HepG2 (cell line): ENCODE measurements at regions not wholly inside any gene's neighbourhood (a gene's known extent, or its start where the extent isn't known, plus 50 kb on each side); places are given as distances from the start of the nearest gene placed in this dataset.
A peak's percentile ranks its signal among the peaks of the same experiment; 100 is the strongest.

Experiments
- GATAD2A ChIP-seq: IDR thresholded peaks from 2 replicates; pipeline ENCODE4 v1.6.1; 2016
- HMG20A ChIP-seq: IDR thresholded peaks from 2 replicates; pipeline ENCODE4 v1.6.1; 2016; ENCODE audit warnings: borderline replicate concordance
- MED8 ChIP-seq: sonication (generic); formaldehyde crosslinking; IDR thresholded peaks from 2 replicates; pipeline ENCODE4 v1.8.1; 2023; ENCODE audit warnings: mild to moderate bottlenecking, missing genetic modification reagents; ENCODE audit not compliant: insufficient replicate concordance
- NCOA2 ChIP-seq: sonication (generic); formaldehyde crosslinking; IDR thresholded peaks from 2 replicates; pipeline ENCODE4 v1.8.0; 2022; ENCODE audit warnings: inconsistent platforms
- NFE2L1 ChIP-seq: sonication (generic); formaldehyde crosslinking; IDR thresholded peaks from 2 replicates; pipeline ENCODE4 v1.4.0; 2020; ENCODE audit warnings: missing genetic modification reagents, mild to moderate bottlenecking, borderline replicate concordance
- SMAD3 ChIP-seq: sonication (generic); formaldehyde crosslinking; IDR thresholded peaks from 2 replicates; pipeline ENCODE4 v1.4.0; 2020; ENCODE audit warnings: missing genetic modification reagents
- TBX3 ChIP-seq: fragments of 450-650 bp; IDR thresholded peaks from 2 replicates; pipeline ENCODE4 v1.6.1; 2017; ENCODE audit warnings: antibody characterized with exemption, mild to moderate bottlenecking, inconsistent platforms, borderline replicate concordance
- YEATS2 ChIP-seq: sonication (generic); formaldehyde crosslinking; IDR thresholded peaks from 2 replicates; pipeline ENCODE4 v1.4.0; 2020; ENCODE audit warnings: missing genetic modification reagents, borderline replicate concordance
- ZNF772 ChIP-seq: sonication (generic); formaldehyde crosslinking; IDR thresholded peaks from 2 replicates; pipeline ENCODE4 v1.5.0; 2020; ENCODE audit warnings: mild to moderate bottlenecking, missing genetic modification reagents
- TF ChIP-seq, protein P1 (sequence below): sonication (generic); formaldehyde crosslinking; conservative IDR thresholded peaks from 2 replicates; pipeline ENCODE4 v1.5.0; 2020; ENCODE audit warnings: missing genetic modification reagents
- TF ChIP-seq, protein P2 (sequence below): sonication (generic); formaldehyde crosslinking; IDR thresholded peaks from 2 replicates; pipeline ENCODE4 v1.5.1; 2020; ENCODE audit warnings: mild to moderate bottlenecking, missing genetic modification reagents
- TF ChIP-seq, protein P3 (sequence below): sonication (generic); formaldehyde crosslinking; IDR thresholded peaks from 2 replicates; pipeline ENCODE4 v1.5.1; 2020; ENCODE audit warnings: mild to moderate bottlenecking, moderate library complexity, missing genetic modification reagents
- TF ChIP-seq, protein P4 (sequence below): sonication (generic); formaldehyde crosslinking; IDR thresholded peaks from 2 replicates; pipeline ENCODE4 v1.4.0; 2020; ENCODE audit warnings: low read depth, missing genetic modification reagents
- TF ChIP-seq, protein P5 (sequence below): sonication (generic); formaldehyde crosslinking; IDR thresholded peaks from 2 replicates; pipeline ENCODE4 v1.5.1; 2020; ENCODE audit warnings: missing genetic modification reagents, mild to moderate bottlenecking, borderline replicate concordance
- TF ChIP-seq, protein P6 (sequence below): IDR thresholded peaks from 2 replicates; pipeline ENCODE4 v1.4.0; 2020; ENCODE audit warnings: mild to moderate bottlenecking, missing genetic modification reagents

DNA sequence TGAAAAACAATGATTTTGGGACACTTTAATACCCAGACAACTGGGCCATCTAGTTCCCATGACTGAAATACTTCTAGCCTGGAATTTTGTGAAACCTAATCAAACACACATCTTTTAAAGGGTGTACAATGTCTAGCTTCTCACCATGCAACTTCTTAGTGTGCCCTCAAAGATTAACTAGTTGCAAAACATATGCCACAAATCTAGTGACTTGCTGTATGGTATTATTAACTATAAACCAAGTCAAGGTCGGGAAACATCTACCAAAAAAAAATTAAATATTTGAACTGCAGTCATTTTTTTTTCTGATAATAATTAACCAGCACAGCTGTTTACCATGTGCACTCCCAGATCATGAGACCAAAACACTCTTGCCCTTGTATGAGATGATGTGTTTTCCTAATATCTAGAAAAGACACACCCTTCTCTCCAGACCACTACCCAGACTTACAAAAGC, 171.8 kb upstream of the FOXN3 start (continued):
- TF ChIP-seq, protein P1, sequence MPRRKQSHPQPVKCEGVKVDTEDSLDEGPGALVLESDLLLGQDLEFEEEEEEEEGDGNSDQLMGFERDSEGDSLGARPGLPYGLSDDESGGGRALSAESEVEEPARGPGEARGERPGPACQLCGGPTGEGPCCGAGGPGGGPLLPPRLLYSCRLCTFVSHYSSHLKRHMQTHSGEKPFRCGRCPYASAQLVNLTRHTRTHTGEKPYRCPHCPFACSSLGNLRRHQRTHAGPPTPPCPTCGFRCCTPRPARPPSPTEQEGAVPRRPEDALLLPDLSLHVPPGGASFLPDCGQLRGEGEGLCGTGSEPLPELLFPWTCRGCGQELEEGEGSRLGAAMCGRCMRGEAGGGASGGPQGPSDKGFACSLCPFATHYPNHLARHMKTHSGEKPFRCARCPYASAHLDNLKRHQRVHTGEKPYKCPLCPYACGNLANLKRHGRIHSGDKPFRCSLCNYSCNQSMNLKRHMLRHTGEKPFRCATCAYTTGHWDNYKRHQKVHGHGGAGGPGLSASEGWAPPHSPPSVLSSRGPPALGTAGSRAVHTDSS, result no peak
- TF ChIP-seq, protein P2, sequence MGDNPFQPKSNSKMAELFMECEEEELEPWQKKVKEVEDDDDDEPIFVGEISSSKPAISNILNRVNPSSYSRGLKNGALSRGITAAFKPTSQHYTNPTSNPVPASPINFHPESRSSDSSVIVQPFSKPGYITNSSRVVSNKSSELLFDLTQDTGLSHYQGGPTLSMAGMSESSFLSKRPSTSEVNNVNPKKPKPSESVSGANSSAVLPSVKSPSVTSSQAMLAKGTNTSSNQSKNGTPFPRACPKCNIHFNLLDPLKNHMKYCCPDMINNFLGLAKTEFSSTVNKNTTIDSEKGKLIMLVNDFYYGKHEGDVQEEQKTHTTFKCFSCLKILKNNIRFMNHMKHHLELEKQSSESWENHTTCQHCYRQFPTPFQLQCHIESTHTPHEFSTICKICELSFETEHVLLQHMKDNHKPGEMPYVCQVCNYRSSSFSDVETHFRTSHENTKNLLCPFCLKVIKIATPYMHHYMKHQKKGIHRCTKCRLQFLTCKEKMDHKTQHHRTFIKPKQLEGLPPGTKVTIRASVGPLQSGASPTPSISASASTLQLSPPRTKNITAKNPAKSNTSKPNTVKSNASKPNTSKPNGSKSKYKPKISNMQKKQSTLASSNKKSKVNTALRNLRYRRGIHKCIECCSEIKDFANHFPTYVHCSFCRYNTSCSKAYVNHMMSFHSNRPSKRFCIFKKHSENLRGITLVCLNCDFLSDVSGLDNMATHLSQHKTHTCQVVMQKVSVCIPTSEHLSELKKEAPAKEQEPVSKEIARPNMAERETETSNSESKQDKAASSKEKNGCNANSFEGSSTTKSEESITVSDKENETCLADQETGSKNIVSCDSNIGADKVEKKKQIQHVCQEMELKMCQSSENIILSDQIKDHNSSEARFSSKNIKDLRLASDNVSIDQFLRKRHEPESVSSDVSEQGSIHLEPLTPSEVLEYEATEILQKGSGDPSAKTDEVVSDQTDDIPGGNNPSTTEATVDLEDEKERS (CRISPR knock-in tag), result 0 out of 2 replicates have a peak, but pooled peaks have one; percentile 37
- TF ChIP-seq NFE2L1 (CRISPR knock-in tag), result no peak
- TF ChIP-seq, protein P3, sequence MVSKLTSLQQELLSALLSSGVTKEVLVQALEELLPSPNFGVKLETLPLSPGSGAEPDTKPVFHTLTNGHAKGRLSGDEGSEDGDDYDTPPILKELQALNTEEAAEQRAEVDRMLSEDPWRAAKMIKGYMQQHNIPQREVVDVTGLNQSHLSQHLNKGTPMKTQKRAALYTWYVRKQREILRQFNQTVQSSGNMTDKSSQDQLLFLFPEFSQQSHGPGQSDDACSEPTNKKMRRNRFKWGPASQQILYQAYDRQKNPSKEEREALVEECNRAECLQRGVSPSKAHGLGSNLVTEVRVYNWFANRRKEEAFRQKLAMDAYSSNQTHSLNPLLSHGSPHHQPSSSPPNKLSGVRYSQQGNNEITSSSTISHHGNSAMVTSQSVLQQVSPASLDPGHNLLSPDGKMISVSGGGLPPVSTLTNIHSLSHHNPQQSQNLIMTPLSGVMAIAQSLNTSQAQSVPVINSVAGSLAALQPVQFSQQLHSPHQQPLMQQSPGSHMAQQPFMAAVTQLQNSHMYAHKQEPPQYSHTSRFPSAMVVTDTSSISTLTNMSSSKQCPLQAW, result peak; percentile 37; the same call in 1 of the 2 replicates
- peak; percentile 82 for TF ChIP-seq NCOA2 (CRISPR knock-in tag)
- TF ChIP-seq, protein P4, sequence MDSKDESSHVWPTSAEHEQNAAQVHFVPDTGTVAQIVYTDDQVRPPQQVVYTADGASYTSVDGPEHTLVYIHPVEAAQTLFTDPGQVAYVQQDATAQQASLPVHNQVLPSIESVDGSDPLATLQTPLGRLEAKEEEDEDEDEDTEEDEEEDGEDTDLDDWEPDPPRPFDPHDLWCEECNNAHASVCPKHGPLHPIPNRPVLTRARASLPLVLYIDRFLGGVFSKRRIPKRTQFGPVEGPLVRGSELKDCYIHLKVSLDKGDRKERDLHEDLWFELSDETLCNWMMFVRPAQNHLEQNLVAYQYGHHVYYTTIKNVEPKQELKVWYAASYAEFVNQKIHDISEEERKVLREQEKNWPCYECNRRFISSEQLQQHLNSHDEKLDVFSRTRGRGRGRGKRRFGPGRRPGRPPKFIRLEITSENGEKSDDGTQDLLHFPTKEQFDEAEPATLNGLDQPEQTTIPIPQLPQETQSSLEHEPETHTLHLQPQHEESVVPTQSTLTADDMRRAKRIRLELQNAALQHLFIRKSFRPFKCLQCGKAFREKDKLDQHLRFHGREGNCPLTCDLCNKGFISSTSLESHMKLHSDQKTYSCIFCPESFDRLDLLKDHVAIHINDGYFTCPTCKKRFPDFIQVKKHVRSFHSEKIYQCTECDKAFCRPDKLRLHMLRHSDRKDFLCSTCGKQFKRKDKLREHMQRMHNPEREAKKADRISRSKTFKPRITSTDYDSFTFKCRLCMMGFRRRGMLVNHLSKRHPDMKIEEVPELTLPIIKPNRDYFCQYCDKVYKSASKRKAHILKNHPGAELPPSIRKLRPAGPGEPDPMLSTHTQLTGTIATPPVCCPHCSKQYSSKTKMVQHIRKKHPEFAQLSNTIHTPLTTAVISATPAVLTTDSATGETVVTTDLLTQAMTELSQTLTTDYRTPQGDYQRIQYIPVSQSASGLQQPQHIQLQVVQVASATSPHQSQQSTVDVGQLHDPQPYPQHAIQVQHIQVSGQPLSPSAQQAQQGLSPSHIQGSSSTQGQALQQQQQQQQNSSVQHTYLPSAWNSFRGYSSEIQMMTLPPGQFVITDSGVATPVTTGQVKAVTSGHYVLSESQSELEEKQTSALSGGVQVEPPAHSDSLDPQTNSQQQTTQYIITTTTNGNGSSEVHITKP (CRISPR knock-in tag), result no peak
- TF ChIP-seq, protein P5, sequence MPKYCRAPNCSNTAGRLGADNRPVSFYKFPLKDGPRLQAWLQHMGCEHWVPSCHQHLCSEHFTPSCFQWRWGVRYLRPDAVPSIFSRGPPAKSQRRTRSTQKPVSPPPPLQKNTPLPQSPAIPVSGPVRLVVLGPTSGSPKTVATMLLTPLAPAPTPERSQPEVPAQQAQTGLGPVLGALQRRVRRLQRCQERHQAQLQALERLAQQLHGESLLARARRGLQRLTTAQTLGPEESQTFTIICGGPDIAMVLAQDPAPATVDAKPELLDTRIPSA, result no peak
- peak; percentile 87 for TF ChIP-seq GATAD2A (CRISPR knock-in tag)
- TF ChIP-seq MED8 (CRISPR knock-in tag), result no peak
- peak; percentile 17; the same call in 1 of the 2 replicates for TF ChIP-seq YEATS2 (CRISPR knock-in tag)
- no peak for TF ChIP-seq ZNF772 (CRISPR knock-in tag)
- TF ChIP-seq HMG20A (CRISPR knock-in tag), result peak; percentile 54; the same call in 1 of the 2 replicates
- TF ChIP-seq, protein P6, sequence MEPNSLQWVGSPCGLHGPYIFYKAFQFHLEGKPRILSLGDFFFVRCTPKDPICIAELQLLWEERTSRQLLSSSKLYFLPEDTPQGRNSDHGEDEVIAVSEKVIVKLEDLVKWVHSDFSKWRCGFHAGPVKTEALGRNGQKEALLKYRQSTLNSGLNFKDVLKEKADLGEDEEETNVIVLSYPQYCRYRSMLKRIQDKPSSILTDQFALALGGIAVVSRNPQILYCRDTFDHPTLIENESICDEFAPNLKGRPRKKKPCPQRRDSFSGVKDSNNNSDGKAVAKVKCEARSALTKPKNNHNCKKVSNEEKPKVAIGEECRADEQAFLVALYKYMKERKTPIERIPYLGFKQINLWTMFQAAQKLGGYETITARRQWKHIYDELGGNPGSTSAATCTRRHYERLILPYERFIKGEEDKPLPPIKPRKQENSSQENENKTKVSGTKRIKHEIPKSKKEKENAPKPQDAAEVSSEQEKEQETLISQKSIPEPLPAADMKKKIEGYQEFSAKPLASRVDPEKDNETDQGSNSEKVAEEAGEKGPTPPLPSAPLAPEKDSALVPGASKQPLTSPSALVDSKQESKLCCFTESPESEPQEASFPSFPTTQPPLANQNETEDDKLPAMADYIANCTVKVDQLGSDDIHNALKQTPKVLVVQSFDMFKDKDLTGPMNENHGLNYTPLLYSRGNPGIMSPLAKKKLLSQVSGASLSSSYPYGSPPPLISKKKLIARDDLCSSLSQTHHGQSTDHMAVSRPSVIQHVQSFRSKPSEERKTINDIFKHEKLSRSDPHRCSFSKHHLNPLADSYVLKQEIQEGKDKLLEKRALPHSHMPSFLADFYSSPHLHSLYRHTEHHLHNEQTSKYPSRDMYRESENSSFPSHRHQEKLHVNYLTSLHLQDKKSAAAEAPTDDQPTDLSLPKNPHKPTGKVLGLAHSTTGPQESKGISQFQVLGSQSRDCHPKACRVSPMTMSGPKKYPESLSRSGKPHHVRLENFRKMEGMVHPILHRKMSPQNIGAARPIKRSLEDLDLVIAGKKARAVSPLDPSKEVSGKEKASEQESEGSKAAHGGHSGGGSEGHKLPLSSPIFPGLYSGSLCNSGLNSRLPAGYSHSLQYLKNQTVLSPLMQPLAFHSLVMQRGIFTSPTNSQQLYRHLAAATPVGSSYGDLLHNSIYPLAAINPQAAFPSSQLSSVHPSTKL (CRISPR knock-in tag), result peak; percentile 86
- TF ChIP-seq SMAD3 (CRISPR knock-in tag), result 0 out of 2 replicates have a peak, but pooled peaks have one; percentile 25
- no peak for TF ChIP-seq TBX3
